WTC11 (cell line): ENCODE measurements at regions not wholly inside any gene's neighbourhood (a gene's known extent, or its start where the extent isn't known, plus 50 kb on each side); places are given as distances from the start of the nearest gene placed in this dataset.

Experiments used
- CTCF ChIP-seq: fragments of 200-600 bp; IDR thresholded peaks from 2 replicates; pipeline ENCODE4 v1.8.0; 2022; ENCODE audit warnings: antibody characterized with exemption
- FOXP1 ChIP-seq: sonication (generic); formaldehyde crosslinking; IDR thresholded peaks from 2 replicates; pipeline ENCODE4 v1.8.0; 2022; ENCODE audit warnings: missing genetic modification reagents, mild to moderate bottlenecking, moderate library complexity, borderline replicate concordance
- GABPB1 ChIP-seq: sonication (generic); formaldehyde crosslinking; IDR thresholded peaks from 2 replicates; pipeline ENCODE4 v1.8.1; 2023; ENCODE audit warnings: mild to moderate bottlenecking, missing genetic modification reagents
- NR2C2 ChIP-seq: sonication (generic); formaldehyde crosslinking; IDR thresholded peaks from 2 replicates; pipeline ENCODE4 v1.8.0; 2022; ENCODE audit warnings: mild to moderate bottlenecking, missing genetic modification reagents
- TCF7 ChIP-seq: sonication (generic); formaldehyde crosslinking; IDR thresholded peaks from 2 replicates; pipeline ENCODE4 v1.8.0; 2022; ENCODE audit warnings: mild to moderate bottlenecking, low read depth, missing genetic modification reagents, moderate library complexity
- ZNF671 ChIP-seq: fragments of 250-450 bp; sonication (Bioruptor Pico); IDR thresholded peaks from 2 replicates; pipeline ENCODE4 v1.8.0; 2021; ENCODE audit warnings: mild to moderate bottlenecking

GRCh38 chr11:60633645-60634044 is 65.8 kb upstream of the MS4A8 start:
- no peak for TF ChIP-seq ZNF671 (CRISPR knock-in tag)
- no peak for TF ChIP-seq CTCF
- no peak for TF ChIP-seq GABPB1 (CRISPR knock-in tag)
- no peak for TF ChIP-seq FOXP1 (CRISPR knock-in tag)
- TF ChIP-seq TCF7 (CRISPR knock-in tag): no peak
- no peak for TF ChIP-seq NR2C2 (CRISPR knock-in tag)
